ENCODE measurements at regions not wholly inside any gene's neighbourhood (a gene's known extent, or its start where the extent isn't known, plus 50 kb on each side); places are given as distances from the start of the nearest gene placed in this dataset.

- no peak for DNase-seq (ENCODE audit: low spot score)
Observed at GRCh38 chr13:109644956-109645355, 141.4 kb downstream of the IRS2 start.

GRCh38 chr13:109644069-109644750 is 142.2 kb downstream of the IRS2 start:
- no peak for DNase-seq (ENCODE audit: low spot score)

GRCh38 chr13:109642358-109642757 is 144.0 kb downstream of the IRS2 start:
- no peak for DNase-seq (ENCODE audit: low spot score)

GRCh38 chr13:109636736-109637135 is 149.6 kb downstream of the IRS2 start:
- no peak for DNase-seq (ENCODE audit: low spot score)

- no peak for DNase-seq (ENCODE audit: low spot score)
Observed at GRCh38 chr13:109631069-109631468, 155.3 kb downstream of the IRS2 start.

- DNase-seq (ENCODE audit: low spot score), result no peak
Observed at GRCh38 chr13:109630271-109630670, 156.1 kb downstream of the IRS2 start.

- DNase-seq (ENCODE audit: low spot score), result no peak
Observed at GRCh38 chr13:109629737-109630136, 156.6 kb downstream of the IRS2 start.

- DNase-seq (ENCODE audit: low spot score), result no peak
Observed at GRCh38 chr13:109628251-109628699, 158.1 kb downstream of the IRS2 start.

- no peak for DNase-seq (ENCODE audit: low spot score)
Observed at GRCh38 chr13:109627649-109628048, 158.7 kb downstream of the IRS2 start.

- DNase-seq (ENCODE audit: low spot score), result no peak
Observed at GRCh38 chr13:109626386-109627171, 159.8 kb downstream of the IRS2 start.

- no peak for DNase-seq (ENCODE audit: low spot score)
Observed at GRCh38 chr13:109625156-109625555, 161.2 kb downstream of the IRS2 start.

- no peak for DNase-seq (ENCODE audit: low spot score)
Observed at GRCh38 chr13:109622006-109622405, 164.4 kb downstream of the IRS2 start.

- no peak for DNase-seq (ENCODE audit: low spot score)
Observed at GRCh38 chr13:109615721-109616420, 170.5 kb downstream of the IRS2 start.

GRCh38 chr13:109611912-109612691 is 174.3 kb downstream of the IRS2 start:
- no peak for DNase-seq (ENCODE audit: low spot score)

- no peak for DNase-seq (ENCODE audit: low spot score)
Observed at GRCh38 chr13:109610517-109610916, 175.9 kb downstream of the IRS2 start.

- no peak for DNase-seq (ENCODE audit: low spot score)
Observed at GRCh38 chr13:109608503-109608902, 177.9 kb downstream of the IRS2 start.

GRCh38 chr13:109608059-109608458 is 178.3 kb downstream of the IRS2 start:
- DNase-seq (ENCODE audit: low spot score), result no peak

- DNase-seq (ENCODE audit: low spot score), result no peak
Observed at GRCh38 chr13:109606520-109606919, 179.9 kb downstream of the IRS2 start.

GRCh38 chr13:109605846-109606245 is 180.5 kb downstream of the IRS2 start:
- DNase-seq (ENCODE audit: low spot score), result no peak

- DNase-seq (ENCODE audit: low spot score), result no peak
Observed at GRCh38 chr13:109604894-109605293, 181.5 kb downstream of the IRS2 start.

- DNase-seq (ENCODE audit: low spot score), result no peak
Observed at GRCh38 chr13:109602356-109602755, 184.0 kb downstream of the IRS2 start.

All from mesenteric fat pad (tissue), 1 donor.